Epithelial cell of proximal tubule (primary cell): ENCODE measurements at regions not wholly inside any gene's neighbourhood (a gene's known extent, or its start where the extent isn't known, plus 50 kb on each side); places are given as distances from the start of the nearest gene placed in this dataset.

Experiments
- DNase-seq: peaks from one replicate; pipeline ENCODE4 v3.0.0-alpha.2; 2011; ENCODE audit warnings: low read depth
- H3K4me3 ChIP-seq: 2 replicates; pipeline ENCODE4 v1.5.1; 2011; ENCODE audit warnings: low read depth, mild to moderate bottlenecking, low read length
- CTCF ChIP-seq: conservative IDR thresholded peaks from 2 replicates; pipeline ENCODE4 v1.5.1; 2012; ENCODE audit warnings: low read depth, mild to moderate bottlenecking, low read length

GRCh38 chr13:82702513-82702912 lies 1179.8 kb downstream of the SLITRK1 start:
- H3K4me3 ChIP-seq: no peak overlapping the region
- no peak for DNase-seq
- TF ChIP-seq CTCF: no peak

- no peak overlapping the region for H3K4me3 ChIP-seq
- DNase-seq: no peak
- TF ChIP-seq CTCF: no peak
These were observed 1181.3 kb downstream of the SLITRK1 start for GRCh38 chr13:82701020-82701419.

- no peak overlapping the region for H3K4me3 ChIP-seq
- no peak for TF ChIP-seq CTCF
- DNase-seq: no peak
These were observed 1183.3 kb downstream of the SLITRK1 start for GRCh38 chr13:82698941-82699340.

GRCh38 chr13:82698383-82698782 lies 1183.9 kb downstream of the SLITRK1 start:
- DNase-seq: no peak
- no peak for TF ChIP-seq CTCF

GRCh38 chr13:82693607-82694006 lies 1188.7 kb downstream of the SLITRK1 start:
- TF ChIP-seq CTCF: no peak
- no peak for DNase-seq
- no peak overlapping the region for H3K4me3 ChIP-seq

More at GRCh38 chr13:82698383-82698782, 1183.9 kb downstream of the SLITRK1 start:
- no peak overlapping the region for H3K4me3 ChIP-seq

GRCh38 chr13:82688400-82688994 lies 1193.8 kb downstream of the SLITRK1 start:
- peak overlapping the region; percentile 32 for H3K4me3 ChIP-seq
- DNase-seq: no peak
- no peak for TF ChIP-seq CTCF

GRCh38 chr13:82687884-82688283 lies 1194.4 kb downstream of the SLITRK1 start:
- no peak overlapping the region for H3K4me3 ChIP-seq
- no peak for DNase-seq
- TF ChIP-seq CTCF: no peak
